Nephron progenitor cell (in vitro differentiated cells): ENCODE measurements at regions not wholly inside any gene's neighbourhood (a gene's known extent, or its start where the extent isn't known, plus 50 kb on each side); places are given as distances from the start of the nearest gene placed in this dataset.

Experiments
- DNase-seq: peaks from one replicate; pipeline ENCODE4 v3.0.0; 2021
- H3K27ac Mint-ChIP-seq: 2 replicates; pipeline ENCODE4 v1.8.0; 2021; ENCODE audit warnings: mild to moderate bottlenecking, moderate library complexity, mixed read lengths
- H3K27me3 Mint-ChIP-seq: 2 replicates; pipeline ENCODE4 v1.8.0; 2021; ENCODE audit warnings: mild to moderate bottlenecking, low read depth, mixed read lengths; ENCODE audit not compliant: poor library complexity
- H3K36me3 Mint-ChIP-seq: 2 replicates; pipeline ENCODE4 v1.8.0; 2021; ENCODE audit warnings: low read depth, mixed read lengths
- H3K4me1 Mint-ChIP-seq: 2 replicates; pipeline ENCODE4 v1.8.0; 2021; ENCODE audit warnings: mixed read lengths
- H3K4me3 Mint-ChIP-seq: 2 replicates; pipeline ENCODE4 v1.8.0; 2021; ENCODE audit warnings: mild to moderate bottlenecking, moderate library complexity, mixed read lengths
- H3K9me3 Mint-ChIP-seq: 2 replicates; pipeline ENCODE4 v1.8.0; 2021; ENCODE audit warnings: mild to moderate bottlenecking, moderate library complexity, mixed read lengths
- TF ChIP-seq, protein P1 (sequence below): fragments of 200-600 bp; sonication (generic); IDR thresholded peaks from 2 replicates; pipeline ENCODE4 v1.5.0; 2021; ENCODE audit warnings: antibody characterized with exemption

DNA sequence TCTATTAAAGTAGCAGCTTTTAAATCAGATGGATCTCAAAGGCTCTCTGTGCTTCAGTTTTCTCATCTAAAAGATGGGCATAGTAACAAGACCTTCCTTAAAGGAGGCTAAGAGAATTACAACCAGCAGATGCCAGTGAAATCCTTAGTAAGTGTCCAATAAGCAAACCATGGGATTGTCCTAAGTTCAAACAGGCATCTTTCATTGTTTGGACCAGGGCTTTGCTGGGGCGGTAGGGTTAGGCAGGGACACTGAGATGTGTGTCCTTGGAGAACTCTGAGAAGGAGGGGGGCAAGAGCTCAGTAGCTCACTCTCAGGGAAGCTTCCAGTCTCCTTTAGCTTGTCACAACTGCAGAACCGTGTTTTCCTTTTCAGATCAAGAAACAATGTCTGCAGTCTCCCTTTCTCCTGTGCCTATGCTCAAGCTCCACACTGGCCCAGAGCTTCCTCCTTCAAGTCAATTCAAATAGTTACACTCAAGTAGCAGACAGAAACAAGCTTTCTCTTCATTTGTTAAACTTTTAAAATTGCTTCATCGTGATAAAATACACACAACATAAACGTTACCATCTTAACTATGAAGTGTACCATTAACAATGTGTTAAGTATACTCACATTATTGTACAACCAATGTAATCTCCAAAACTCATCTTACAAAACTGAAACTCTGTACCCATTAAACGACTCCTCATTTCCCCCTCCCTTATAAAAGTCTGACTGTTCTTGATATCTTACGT is 216.2 kb downstream of the PIK3R1 start:
- H3K27me3 Mint-ChIP-seq = peaks cover 3% of the 10 kb centered on the region
- no peak for DNase-seq
- no peaks in the 10 kb centered on the region for H3K36me3 Mint-ChIP-seq
- no peaks in the 10 kb centered on the region for H3K9me3 Mint-ChIP-seq
- H3K4me1 Mint-ChIP-seq = peaks cover 27% of the 10 kb centered on the region
- TF ChIP-seq, protein P1, sequence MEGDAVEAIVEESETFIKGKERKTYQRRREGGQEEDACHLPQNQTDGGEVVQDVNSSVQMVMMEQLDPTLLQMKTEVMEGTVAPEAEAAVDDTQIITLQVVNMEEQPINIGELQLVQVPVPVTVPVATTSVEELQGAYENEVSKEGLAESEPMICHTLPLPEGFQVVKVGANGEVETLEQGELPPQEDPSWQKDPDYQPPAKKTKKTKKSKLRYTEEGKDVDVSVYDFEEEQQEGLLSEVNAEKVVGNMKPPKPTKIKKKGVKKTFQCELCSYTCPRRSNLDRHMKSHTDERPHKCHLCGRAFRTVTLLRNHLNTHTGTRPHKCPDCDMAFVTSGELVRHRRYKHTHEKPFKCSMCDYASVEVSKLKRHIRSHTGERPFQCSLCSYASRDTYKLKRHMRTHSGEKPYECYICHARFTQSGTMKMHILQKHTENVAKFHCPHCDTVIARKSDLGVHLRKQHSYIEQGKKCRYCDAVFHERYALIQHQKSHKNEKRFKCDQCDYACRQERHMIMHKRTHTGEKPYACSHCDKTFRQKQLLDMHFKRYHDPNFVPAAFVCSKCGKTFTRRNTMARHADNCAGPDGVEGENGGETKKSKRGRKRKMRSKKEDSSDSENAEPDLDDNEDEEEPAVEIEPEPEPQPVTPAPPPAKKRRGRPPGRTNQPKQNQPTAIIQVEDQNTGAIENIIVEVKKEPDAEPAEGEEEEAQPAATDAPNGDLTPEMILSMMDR = no peak
- H3K27ac Mint-ChIP-seq = no peak overlapping the region
- no peak overlapping the region for H3K4me3 Mint-ChIP-seq

GRCh38 chr5:68432682-68433081 is 217.1 kb downstream of the PIK3R1 start:
- H3K27ac Mint-ChIP-seq = no peak overlapping the region

GRCh38 chr5:68433526-68433922 is 218.0 kb downstream of the PIK3R1 start:
- H3K4me3 Mint-ChIP-seq = no peak overlapping the region
- no peak for DNase-seq
- H3K9me3 Mint-ChIP-seq = no peaks in the 10 kb centered on the region
- H3K36me3 Mint-ChIP-seq = no peaks in the 10 kb centered on the region
- no peak overlapping the region for H3K27ac Mint-ChIP-seq
- TF ChIP-seq, protein P1 = no peak
- H3K4me1 Mint-ChIP-seq = peaks cover 21% of the 10 kb centered on the region
- peaks cover 3% of the 10 kb centered on the region for H3K27me3 Mint-ChIP-seq

More at GRCh38 chr5:68432682-68433081, 217.1 kb downstream of the PIK3R1 start:
- TF ChIP-seq, protein P1 = no peak
- Mint-ChIP-seq H3K27me3 (peaks cover 3% of the 10 kb centered on the region), H3K4me1 (peaks cover 27% of the 10 kb centered on the region), H3K9me3 (no peaks in the 10 kb centered on the region), H3K36me3 (no peaks in the 10 kb centered on the region), H3K4me3 (no peak overlapping the region)
- DNase-seq = no peak

- no peak for DNase-seq
- Mint-ChIP-seq H3K36me3 (no peaks in the 10 kb centered on the region), H3K4me1 (peaks cover 16% of the 10 kb centered on the region), H3K27me3 (peaks cover 3% of the 10 kb centered on the region), H3K9me3 (no peaks in the 10 kb centered on the region), H3K27ac (no peak overlapping the region), H3K4me3 (no peak overlapping the region)
- TF ChIP-seq, protein P1 = no peak
Observed at GRCh38 chr5:68433923-68434879, 218.6 kb downstream of the PIK3R1 start.

DNA sequence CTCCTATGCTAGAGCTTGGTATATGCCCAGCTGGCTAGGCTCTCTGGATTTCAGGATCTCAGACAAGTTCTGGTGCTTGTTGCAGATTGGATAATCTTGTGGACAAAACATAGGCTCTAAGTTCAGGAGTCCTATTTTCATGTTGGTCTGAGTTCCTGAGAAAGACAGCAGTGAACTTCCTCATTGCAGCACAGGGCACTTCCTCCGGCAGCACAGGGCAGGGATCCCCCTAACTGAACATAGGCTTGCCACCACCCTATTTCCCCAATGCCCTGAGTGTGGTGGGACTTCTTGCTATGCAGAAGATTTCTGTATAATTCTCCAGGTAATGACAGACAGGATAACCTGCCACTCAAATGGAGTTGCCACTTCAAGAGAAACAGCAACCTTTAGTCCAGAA is 220.1 kb downstream of the PIK3R1 start:
- TF ChIP-seq, protein P1 = no peak
- no peak for DNase-seq
- H3K9me3 Mint-ChIP-seq = no peaks in the 10 kb centered on the region
- no peak overlapping the region for H3K27ac Mint-ChIP-seq
- H3K36me3 Mint-ChIP-seq = no peaks in the 10 kb centered on the region
- peaks cover 13% of the 10 kb centered on the region for H3K4me1 Mint-ChIP-seq
- peaks cover 3% of the 10 kb centered on the region for H3K27me3 Mint-ChIP-seq
- H3K4me3 Mint-ChIP-seq = no peak overlapping the region
